Adipocyte (in vitro differentiated cells): ENCODE measurements at regions not wholly inside any gene's neighbourhood (a gene's known extent, or its start where the extent isn't known, plus 50 kb on each side); places are given as distances from the start of the nearest gene placed in this dataset.

ENCODE experiments used
- DNase-seq: peaks from one replicate; pipeline ENCODE4 v3.0.0-alpha.2; 2015; ENCODE audit warnings: low read depth
- H3K27me3 ChIP-seq: replicated peaks from 2 replicates; pipeline ENCODE4 v1.7.0; 2013; ENCODE audit warnings: mild to moderate bottlenecking, low read length, moderate library complexity; ENCODE audit not compliant: control insufficient read depth, insufficient read depth
- H3K36me3 ChIP-seq: 2 replicates; pipeline ENCODE4 v1.7.0; 2013; ENCODE audit warnings: low read length, mild to moderate bottlenecking, moderate library complexity; ENCODE audit not compliant: control insufficient read depth, insufficient read depth, severe bottlenecking
- H3K4me1 ChIP-seq: 2 replicates; pipeline ENCODE4 v1.7.0; 2013; ENCODE audit warnings: mild to moderate bottlenecking, low read length, moderate library complexity; ENCODE audit not compliant: control insufficient read depth, insufficient read depth
- H3K4me3 ChIP-seq: 2 replicates; pipeline ENCODE4 v1.7.0; 2013; ENCODE audit warnings: mild to moderate bottlenecking, low read length, moderate library complexity
- H3K9ac ChIP-seq: 2 replicates; pipeline ENCODE4 v1.7.0; 2013; ENCODE audit warnings: mild to moderate bottlenecking, low read length, moderate library complexity
- H3K9me3 ChIP-seq: 2 replicates; pipeline ENCODE4 v1.7.0; 2013; ENCODE audit warnings: mild to moderate bottlenecking, low read length, moderate library complexity; ENCODE audit not compliant: control insufficient read depth

- H3K27me3 ChIP-seq = no peaks in the 10 kb centered on the region
Observed at GRCh38 chr14:97891515-97891914, 1094.3 kb downstream of the VRK1 start.

GRCh38 chr14:97894552-97894951, 1097.4 kb downstream of the VRK1 start:
- H3K27me3 ChIP-seq = no peaks in the 10 kb centered on the region
- H3K9ac ChIP-seq = no peak overlapping the region
- H3K9me3 ChIP-seq = peaks cover 6% of the 10 kb centered on the region
- DNase-seq = no peak
- H3K36me3 ChIP-seq = no peaks in the 10 kb centered on the region
- no peaks in the 10 kb centered on the region for H3K4me1 ChIP-seq
- H3K4me3 ChIP-seq = no peak overlapping the region

More at GRCh38 chr14:97891515-97891914, 1094.3 kb downstream of the VRK1 start:
- Histone ChIP-seq H3K9ac (no peak overlapping the region), H3K4me1 (no peaks in the 10 kb centered on the region), H3K4me3 (no peak overlapping the region), H3K9me3 (peaks cover 2% of the 10 kb centered on the region), H3K36me3 (no peaks in the 10 kb centered on the region)
- no peak for DNase-seq

- no peaks in the 10 kb centered on the region for H3K36me3 ChIP-seq
- DNase-seq = no peak
- no peaks in the 10 kb centered on the region for H3K4me1 ChIP-seq
- H3K9ac ChIP-seq = no peak overlapping the region
- peaks cover 4% of the 10 kb centered on the region for H3K9me3 ChIP-seq
- no peaks in the 10 kb centered on the region for H3K27me3 ChIP-seq
- no peak overlapping the region for H3K4me3 ChIP-seq
Observed at GRCh38 chr14:97900196-97900854, 1103.1 kb downstream of the VRK1 start.

- Histone ChIP-seq H3K4me1 (no peaks in the 10 kb centered on the region), H3K36me3 (no peaks in the 10 kb centered on the region), H3K9me3 (peaks cover 5% of the 10 kb centered on the region), H3K27me3 (no peaks in the 10 kb centered on the region), H3K9ac (no peak overlapping the region), H3K4me3 (no peak overlapping the region)
- DNase-seq = no peak
Observed at GRCh38 chr14:97902630-97903029, 1105.4 kb downstream of the VRK1 start.

GRCh38 chr14:97903821-97904220, 1106.6 kb downstream of the VRK1 start:
- H3K36me3 ChIP-seq = no peaks in the 10 kb centered on the region
- H3K4me3 ChIP-seq = no peak overlapping the region
- H3K4me1 ChIP-seq = no peaks in the 10 kb centered on the region
- no peaks in the 10 kb centered on the region for H3K27me3 ChIP-seq
- no peak overlapping the region for H3K9ac ChIP-seq
- peaks cover 16% of the 10 kb centered on the region for H3K9me3 ChIP-seq
- no peak for DNase-seq

GRCh38 chr14:97912217-97912616, 1115.0 kb downstream of the VRK1 start:
- Histone ChIP-seq H3K4me1 (no peaks in the 10 kb centered on the region), H3K36me3 (no peaks in the 10 kb centered on the region)

GRCh38 chr14:97916100-97916499, 1118.9 kb downstream of the VRK1 start:
- no peak overlapping the region for H3K9ac ChIP-seq
- no peaks in the 10 kb centered on the region for H3K27me3 ChIP-seq
- H3K4me3 ChIP-seq = no peak overlapping the region
- H3K36me3 ChIP-seq = no peaks in the 10 kb centered on the region
- DNase-seq = no peak
- no peaks in the 10 kb centered on the region for H3K9me3 ChIP-seq
- H3K4me1 ChIP-seq = no peaks in the 10 kb centered on the region

More at GRCh38 chr14:97912217-97912616, 1115.0 kb downstream of the VRK1 start:
- Histone ChIP-seq H3K4me3 (no peak overlapping the region), H3K9ac (no peak overlapping the region), H3K27me3 (no peaks in the 10 kb centered on the region), H3K9me3 (peaks cover 16% of the 10 kb centered on the region)
- no peak for DNase-seq

- Histone ChIP-seq H3K9me3 (no peaks in the 10 kb centered on the region), H3K27me3 (no peaks in the 10 kb centered on the region), H3K4me1 (no peaks in the 10 kb centered on the region), H3K4me3 (no peak overlapping the region), H3K9ac (no peak overlapping the region), H3K36me3 (no peaks in the 10 kb centered on the region)
- DNase-seq = no peak
Observed at GRCh38 chr14:97916669-97917568, 1119.7 kb downstream of the VRK1 start.

GRCh38 chr14:97920201-97920600, 1123.0 kb downstream of the VRK1 start:
- no peak for DNase-seq
- no peaks in the 10 kb centered on the region for H3K4me1 ChIP-seq
- H3K27me3 ChIP-seq = no peaks in the 10 kb centered on the region
- H3K36me3 ChIP-seq = no peaks in the 10 kb centered on the region
- no peaks in the 10 kb centered on the region for H3K9me3 ChIP-seq
- H3K9ac ChIP-seq = no peak overlapping the region
- H3K4me3 ChIP-seq = no peak overlapping the region

GRCh38 chr14:97921296-97921695, 1124.1 kb downstream of the VRK1 start:
- H3K4me1 ChIP-seq = no peaks in the 10 kb centered on the region

GRCh38 chr14:97924922-97925613, 1127.9 kb downstream of the VRK1 start:
- no peaks in the 10 kb centered on the region for H3K36me3 ChIP-seq
- H3K9ac ChIP-seq = no peak overlapping the region
- H3K4me3 ChIP-seq = no peak overlapping the region
- H3K27me3 ChIP-seq = no peaks in the 10 kb centered on the region
- H3K9me3 ChIP-seq = no peaks in the 10 kb centered on the region
- no peaks in the 10 kb centered on the region for H3K4me1 ChIP-seq
- DNase-seq = no peak

More at GRCh38 chr14:97921296-97921695, 1124.1 kb downstream of the VRK1 start:
- Histone ChIP-seq H3K9ac (no peak overlapping the region), H3K9me3 (no peaks in the 10 kb centered on the region), H3K27me3 (no peaks in the 10 kb centered on the region), H3K36me3 (no peaks in the 10 kb centered on the region), H3K4me3 (no peak overlapping the region)
- DNase-seq = no peak
